ENCODE measurements at regions not wholly inside any gene's neighbourhood (a gene's known extent, or its start where the extent isn't known, plus 50 kb on each side); places are given as distances from the start of the nearest gene placed in this dataset.

- DNase-seq = no peak
Observed at GRCh38 chr14:101004176-101004575, 100.7 kb upstream of the RTL1 start.

DNA sequence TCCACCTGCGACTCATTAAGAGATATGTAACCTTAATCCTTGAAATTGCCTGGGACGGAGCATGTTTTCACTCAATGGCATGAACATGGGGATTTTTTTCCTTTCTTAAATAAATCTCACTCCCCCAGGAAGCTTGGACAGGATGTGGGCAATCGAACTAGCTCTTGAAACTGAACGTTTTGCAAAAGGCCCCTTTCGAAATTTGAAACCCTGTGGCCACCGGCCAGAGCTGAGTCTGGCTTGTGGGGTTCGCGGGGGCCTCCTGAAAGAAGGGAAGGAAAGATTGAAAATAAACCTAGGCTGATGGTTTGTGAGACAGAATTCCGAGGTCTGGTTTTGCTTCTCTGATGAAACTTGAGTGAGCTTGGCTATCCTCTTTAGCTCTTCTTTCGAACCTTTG is 101.4 kb upstream of the RTL1 start:
- DNase-seq = peak; percentile 92

GRCh38 chr14:101005447-101005846 is 101.9 kb upstream of the RTL1 start:
- no peak for DNase-seq

DNA sequence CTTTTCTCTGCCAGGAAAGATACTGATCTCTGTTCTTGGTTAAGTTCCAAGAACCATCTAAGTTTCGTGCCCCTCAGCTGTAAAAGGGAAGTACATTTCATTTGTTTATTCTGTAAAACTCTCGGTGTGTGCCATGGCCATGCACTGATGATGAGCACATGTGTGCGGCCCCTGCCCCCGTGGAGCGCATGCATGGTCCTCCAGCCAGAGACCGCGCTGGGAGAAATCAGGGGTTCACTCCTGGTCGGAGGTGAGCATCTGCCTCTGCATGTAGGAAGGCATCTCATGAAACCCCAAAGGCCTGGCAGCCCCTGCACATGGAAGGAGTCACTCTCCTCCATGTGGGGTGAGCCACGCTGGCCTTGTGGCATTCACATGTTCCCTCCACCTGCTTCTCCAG is 102.5 kb upstream of the RTL1 start:
- no peak for DNase-seq

GRCh38 chr14:101007004-101007614 is 103.6 kb upstream of the RTL1 start:
- no peak for DNase-seq

DNA sequence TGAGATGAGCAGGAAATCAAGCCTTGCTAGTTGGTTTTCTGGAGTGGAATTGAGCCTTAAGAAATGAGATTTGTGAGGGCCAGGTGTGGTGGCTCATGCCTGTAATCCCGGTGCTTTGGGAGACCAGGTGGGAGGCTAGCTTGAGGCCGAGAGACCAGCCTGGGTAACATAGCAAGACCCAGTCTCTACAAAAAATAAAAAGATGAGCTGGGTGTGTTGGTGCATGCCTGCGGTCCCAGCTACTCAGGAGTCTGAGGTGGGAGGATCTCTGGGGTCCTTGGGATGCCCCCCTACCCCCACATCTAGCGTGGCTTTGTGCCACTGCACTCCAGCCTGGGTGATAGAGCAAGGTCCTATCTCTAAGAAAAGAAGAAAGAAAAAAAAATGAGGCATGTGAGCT is 104.2 kb upstream of the RTL1 start:
- DNase-seq = no peak

DNA sequence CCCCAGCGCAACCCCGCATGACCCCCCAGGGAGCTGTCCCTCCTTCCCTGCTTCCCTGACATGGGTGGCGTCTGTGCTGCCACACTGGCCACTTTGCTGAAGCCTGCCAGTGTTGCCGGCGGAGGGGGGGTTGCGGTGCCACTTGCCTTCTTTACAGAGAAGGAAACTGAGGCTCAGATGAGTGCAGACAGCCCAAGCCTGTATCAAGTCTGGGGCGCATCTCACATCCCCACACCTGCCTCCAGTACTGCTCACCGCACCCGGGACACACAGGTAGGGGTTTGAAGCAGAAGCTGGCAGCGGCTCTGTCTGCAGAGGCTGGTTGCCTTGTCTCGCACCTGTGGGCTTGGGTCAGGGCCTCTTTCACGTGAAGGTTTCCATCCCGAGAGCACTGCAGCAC is 104.7 kb upstream of the RTL1 start:
- no peak for DNase-seq

DNA sequence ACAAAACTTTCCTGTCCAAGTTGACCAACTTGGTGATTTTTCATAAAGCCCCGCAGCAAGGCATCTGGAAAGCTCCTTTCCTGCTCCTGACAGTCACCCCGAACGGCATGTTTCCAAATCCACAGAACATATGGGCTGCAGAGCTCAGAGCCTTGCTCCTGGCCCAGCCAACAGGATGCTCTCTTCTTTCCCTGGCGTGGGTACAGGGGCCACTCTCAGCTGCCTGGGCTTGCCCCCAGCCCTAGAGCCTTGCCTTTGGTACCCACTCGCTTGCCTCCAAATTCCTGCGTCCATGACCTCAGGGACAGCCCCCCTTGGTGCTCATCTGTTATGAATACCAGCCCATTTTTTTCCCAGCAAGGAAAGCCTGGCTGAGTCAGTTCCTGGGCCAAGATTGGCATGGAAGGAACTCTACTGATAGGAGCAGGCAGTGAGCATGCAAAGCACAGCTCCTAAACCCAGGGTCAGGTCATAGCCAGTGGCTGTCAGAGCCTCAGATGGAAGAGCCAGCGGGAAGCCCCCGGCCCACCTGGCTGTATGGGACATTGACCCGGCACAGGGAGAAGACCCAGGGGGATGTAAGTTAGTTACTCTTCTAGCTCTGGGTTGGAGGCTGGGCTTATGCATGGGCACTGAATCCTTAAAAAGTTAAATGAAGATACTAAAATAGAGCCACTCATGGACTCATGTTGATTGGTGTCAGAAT is 105.3 kb upstream of the RTL1 start:
- peak; percentile 58 for DNase-seq

GRCh38 chr14:101009531-101009930 is 106.0 kb upstream of the RTL1 start:
- no peak for DNase-seq

DNA sequence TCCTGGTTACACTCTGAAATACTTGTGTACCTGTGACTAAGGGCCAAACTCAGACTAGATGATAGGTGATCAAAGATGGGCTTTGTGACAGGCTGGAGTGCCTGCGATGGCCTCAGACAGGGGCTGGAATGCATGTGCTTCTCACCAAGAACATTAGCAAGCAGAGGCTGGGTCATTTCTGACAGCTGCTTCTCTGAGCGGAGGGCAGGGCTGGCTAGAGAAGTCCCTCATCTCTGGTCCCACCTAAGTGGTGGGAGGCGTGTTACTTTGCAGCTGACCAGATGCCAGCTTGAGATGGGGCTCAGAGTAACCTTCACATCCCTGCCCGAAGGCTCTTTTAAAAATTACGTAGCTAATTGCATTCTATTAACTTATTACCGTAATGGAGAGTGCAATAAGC is 106.8 kb upstream of the RTL1 start:
- DNase-seq = no peak

DNA sequence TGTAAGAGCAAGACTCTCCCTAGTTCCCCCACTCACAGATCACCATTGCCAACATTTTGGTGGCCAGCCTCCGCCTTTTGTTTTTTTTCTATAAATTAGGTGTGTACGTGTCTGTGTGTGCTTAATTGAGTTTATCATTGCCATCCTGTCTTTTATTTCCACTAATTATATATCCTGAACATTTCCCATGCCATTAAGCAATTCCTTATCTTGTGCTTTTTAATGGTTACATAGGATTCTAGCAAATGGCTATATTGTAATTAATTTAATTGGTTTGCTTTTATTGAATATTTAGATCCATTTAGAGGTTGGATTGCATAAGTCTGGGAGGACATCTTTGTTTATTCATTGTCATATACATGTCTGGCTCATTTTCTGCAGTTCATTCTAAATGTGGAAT is 107.3 kb upstream of the RTL1 start:
- DNase-seq = no peak

- DNase-seq = no peak
Observed at GRCh38 chr14:101017209-101017608, 113.7 kb upstream of the RTL1 start.

DNA sequence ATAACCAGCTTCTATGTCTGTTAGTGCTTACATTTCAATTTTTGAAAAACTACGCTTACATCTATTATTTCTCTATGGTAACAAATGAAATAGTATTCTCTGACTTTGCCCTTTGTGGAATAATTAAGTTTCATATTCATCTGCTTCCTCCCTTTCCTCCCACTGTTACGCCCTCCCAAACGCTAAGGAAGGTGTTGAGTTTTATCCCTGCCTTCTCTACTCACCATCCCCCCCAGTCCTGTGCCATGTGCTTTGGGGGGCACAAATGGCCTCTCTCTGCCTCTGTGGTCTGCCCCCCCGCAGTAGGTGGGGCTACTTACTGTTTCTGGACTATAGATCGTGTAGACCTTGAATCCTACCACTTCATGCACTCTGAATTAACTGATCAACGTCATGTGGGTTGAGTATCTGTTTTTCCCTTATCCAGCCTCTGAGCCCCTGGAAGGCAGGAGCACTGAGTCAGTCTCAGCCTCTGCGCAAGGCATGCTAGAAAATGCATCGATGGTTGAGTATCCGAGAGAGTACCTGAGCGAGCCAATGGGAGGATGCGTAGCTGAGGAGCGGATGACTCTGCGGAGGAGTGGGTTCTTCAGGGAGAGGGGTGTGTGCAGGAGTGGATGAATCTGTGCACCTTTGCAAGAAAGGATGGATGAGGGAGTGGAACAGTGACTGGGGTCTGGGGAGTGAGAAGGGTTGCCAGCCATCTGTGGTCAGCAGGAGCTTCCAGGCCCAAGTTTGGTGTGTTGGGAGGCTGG is 114.5 kb upstream of the RTL1 start:
- DNase-seq = no peak

GRCh38 chr14:101018561-101019290 is 115.2 kb upstream of the RTL1 start:
- DNase-seq = no peak

DNA sequence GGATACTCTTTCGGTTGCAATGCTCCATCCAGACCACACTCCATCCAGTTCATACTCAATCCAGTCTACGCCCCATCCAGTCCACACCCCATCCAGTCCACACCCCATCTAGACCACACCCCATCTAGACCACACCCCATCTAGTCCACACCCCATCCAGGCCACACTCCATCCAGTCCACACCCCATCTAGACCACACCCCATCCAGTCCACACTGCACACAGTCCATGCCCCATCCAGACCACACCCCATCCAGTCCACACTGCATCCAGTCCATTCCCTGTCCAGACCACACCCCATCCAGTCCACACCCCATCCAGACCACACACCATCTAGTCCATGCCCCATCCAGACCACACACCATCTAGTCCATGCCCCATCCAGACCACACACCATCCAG is 116.0 kb upstream of the RTL1 start:
- no peak for DNase-seq

DNA sequence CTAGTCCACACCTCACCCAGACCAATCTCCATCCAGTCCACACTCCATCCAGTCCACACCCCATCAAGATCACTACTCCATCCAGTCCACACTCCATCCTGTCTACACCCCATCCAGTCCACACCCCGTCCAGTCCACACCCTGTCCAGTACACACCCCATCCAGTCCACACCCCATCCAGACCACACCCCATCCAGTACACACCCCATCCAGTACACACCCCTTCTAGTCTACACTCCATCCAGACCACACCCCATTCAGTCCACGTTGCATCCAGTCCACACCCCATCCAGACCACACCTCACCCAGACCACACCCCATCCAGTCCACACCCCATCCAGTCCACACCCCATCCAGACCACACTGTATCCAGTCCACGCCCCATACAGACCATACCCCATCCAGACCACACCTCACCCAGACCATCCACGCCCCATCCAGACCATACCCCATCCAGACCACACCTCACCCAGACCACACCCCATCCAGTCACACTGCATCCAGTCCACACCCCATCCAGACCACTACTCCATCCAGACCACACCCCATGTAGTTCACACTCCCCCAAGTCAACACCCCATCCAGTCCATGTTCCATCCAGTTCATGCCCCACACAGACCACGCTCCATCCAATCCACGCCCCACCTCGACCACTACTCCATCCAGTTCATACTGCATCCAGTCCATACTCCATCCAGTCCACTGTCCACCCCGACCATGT is 116.6 kb upstream of the RTL1 start:
- no peak for DNase-seq

DNA sequence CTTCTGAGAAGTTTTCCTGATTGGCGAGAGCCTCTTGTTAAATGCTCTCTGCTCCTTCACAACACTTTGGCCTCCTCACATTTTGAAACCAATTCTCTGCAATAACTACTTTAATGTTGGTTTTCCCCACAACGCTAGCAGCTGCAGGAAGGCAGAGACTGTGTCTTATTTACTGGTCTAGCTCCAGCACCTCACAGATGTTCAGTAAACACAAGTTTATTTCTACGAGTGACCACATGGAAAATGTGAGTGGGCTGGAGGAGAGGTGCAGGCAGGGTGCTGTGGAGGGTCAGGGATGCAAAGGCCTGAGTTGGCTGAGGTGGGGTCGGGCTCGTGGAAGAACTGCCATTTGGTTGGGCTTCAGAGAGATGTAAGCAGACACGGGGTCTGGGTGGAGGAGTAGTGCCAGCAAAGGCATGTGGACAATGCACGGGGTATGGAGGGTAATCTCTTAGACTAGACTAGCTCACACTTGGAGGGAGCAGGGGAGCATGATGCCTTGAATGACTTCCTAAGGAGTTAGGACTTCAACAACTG is 117.4 kb upstream of the RTL1 start:
- peak; percentile 59 for DNase-seq

GRCh38 chr14:101022121-101022520 is 118.6 kb upstream of the RTL1 start:
- DNase-seq = no peak

DNA sequence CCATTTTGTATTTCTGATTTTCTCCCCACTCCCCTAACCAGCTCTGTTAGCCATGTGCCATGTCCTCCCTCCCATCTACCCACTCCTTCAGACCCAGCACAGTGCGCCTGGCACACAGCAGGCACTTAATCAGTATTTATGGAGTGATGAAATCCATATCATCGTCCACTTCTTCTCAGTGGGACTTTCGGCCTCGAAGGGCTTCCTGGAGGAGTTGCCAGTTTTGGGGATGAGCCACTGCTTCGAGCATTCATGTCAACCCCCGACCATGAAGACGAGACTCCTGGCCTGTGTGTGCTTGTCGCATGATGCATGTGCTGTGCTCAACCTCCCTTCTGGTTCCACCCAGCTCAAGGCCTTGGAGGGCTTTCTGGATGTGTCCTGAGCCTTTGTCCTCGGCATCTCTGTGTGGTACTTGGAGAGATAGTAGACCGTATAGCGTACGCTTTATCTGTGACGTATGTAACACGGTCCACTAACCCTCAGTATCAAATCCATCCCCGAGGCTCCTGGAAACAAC is 119.5 kb upstream of the RTL1 start:
- no peak for DNase-seq

- no peak for DNase-seq
Observed at GRCh38 chr14:101024686-101025085, 121.2 kb upstream of the RTL1 start.

DNA sequence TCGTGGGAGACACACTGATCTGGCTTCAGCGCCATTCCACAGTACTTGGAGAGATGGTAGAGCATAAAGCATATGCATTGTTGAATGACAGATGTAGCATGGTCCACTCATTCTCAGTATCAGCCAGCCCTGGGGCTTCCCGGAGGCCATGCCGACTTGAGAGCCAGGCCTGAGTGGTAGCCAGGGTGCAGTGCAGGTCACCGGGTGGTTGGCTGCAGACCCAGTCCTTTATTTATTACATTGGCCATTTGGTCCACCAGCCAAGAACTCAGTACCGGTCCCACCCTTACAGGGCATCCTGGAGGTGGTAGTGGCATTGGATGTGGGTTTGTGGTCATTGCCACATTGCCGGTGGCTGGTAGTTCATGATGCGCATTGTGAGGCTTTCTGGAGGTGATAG is 121.6 kb upstream of the RTL1 start:
- DNase-seq = no peak

DNA sequence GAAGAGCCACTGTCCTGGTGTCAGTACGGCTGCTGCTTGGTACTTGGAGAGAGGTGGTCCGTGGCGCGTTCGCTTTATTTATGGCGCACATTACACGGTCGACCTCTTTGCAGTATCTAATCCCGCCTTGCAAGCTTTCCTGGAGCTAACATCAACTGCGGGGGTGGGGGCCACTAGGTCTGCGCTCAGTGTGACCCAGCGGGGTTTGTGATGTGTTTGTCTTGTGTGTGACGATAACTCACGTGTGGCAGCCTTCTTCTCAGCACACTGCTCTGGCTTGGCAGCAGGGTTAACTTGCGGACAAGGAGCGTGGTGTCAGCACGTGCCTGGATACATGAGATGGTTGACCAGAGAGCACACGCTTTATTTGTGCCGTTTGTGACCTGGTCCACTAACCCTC is 122.2 kb upstream of the RTL1 start:
- no peak for DNase-seq

Data from tongue (tissue), 1 donor.